ENCODE measurements at regions not wholly inside any gene's neighbourhood (a gene's known extent, or its start where the extent isn't known, plus 50 kb on each side); places are given as distances from the start of the nearest gene placed in this dataset.

DNA sequence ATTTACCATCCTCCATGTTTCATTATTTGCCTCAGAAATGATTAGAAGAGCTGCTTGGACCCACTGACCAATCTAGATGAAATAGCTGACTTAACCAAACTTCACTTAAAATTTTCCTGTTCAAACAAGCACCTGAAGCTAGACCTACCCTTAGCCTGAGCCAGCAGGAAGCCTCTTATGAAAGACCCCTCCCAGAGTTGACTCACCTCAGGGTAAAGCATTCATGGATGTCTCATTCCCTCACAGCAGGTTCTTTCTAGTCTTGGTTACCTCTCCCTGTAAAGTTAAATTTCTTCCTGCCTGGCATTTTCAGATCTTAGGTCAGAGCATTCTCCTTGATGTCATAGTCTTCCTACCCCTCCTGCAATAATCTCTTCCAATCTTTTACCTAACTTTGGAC lies 1209.8 kb downstream of the FLRT2 start:
- H2AFZ ChIP-seq (ENCODE audit: control insufficient read depth, low read depth, low read length), result no peak overlapping the region
- no peaks in the 10 kb centered on the region for H3K27me3 ChIP-seq (replicated peaks in 1 of 2; ENCODE audit: control insufficient read depth in 2 of 2, insufficient read depth in 2 of 2, low read length in 1 of 2)
- no peaks in the 10 kb centered on the region for H3K9me3 ChIP-seq (replicated peaks; ENCODE audit: control insufficient read depth, insufficient read depth, low read length)
- SMC1A ChIA-PET (ENCODE audit: uncharacterized antibody, unreplicated experiment), result interaction anchor here (1.0 to 1.5 kb wide), 4 partner anchors 19 to 50 kb away, joined by 3 to 5 read pairs (median 4); no protein-coding TSS in a partner anchor
- in situ Hi-C loops (cut with MboI), result no loop called here
- CTCF ChIA-PET, result no interaction called here
- intact Hi-C loops (cut with micrococcal nuclease; ENCODE audit: unreplicated experiment), result no loop called here
- H3K9ac ChIP-seq (ENCODE audit: control insufficient read depth, insufficient read depth, low read length), result no peak overlapping the region
- H3K79me2 ChIP-seq (ENCODE audit: control insufficient read depth, insufficient read depth, low read length), result no peaks in the 10 kb centered on the region
- H3K4me3 ChIP-seq, result no peak overlapping the region
- no peaks in the 10 kb centered on the region for H4K20me1 ChIP-seq (ENCODE audit: control insufficient read depth, insufficient read depth)
- no peaks in the 10 kb centered on the region for H3K36me3 ChIP-seq (ENCODE audit: control insufficient read depth in 2 of 2, insufficient read depth in 2 of 2, low read length in 1 of 2)
- no peaks in the 10 kb centered on the region for H3K4me1 ChIP-seq (ENCODE audit: control insufficient read depth, insufficient read depth, low read length)
- ATAC-seq (no peak), DNase-seq (ENCODE audit: low read depth, low spot score) (no peak), FAIRE-seq (no peak)
- POLR2A ChIA-PET, result no interaction called here
- BruUV-seq (replicated peaks), result no TSS peak
- RAD21 ChIA-PET (ENCODE audit: unreplicated experiment), result interaction anchor here (1.3 kb wide), 1 partner anchor 14 kb away, joined by 3 read pairs; no protein-coding TSS in a partner anchor
- H3K27ac ChIP-seq (ENCODE audit: control insufficient read depth, insufficient read depth), result no peak overlapping the region
- no peak overlapping the region for H3K4me2 ChIP-seq (ENCODE audit: control insufficient read depth, insufficient read depth)
- no peak for TF ChIP-seq NFYB (IDR thresholded peaks at IDR 0.05; ENCODE audit: insufficient read depth, low read depth, low read length)
- no peak for TF ChIP-seq NR2C1 (IDR thresholded peaks at IDR 0.05)
- no peak for TF ChIP-seq STAT3 (IDR thresholded peaks at IDR 0.05; ENCODE audit: low read depth, low read length)
- TF ChIP-seq MTA3 (IDR thresholded peaks at IDR 0.05; ENCODE audit: borderline replicate concordance, low read length), result no peak
- TF ChIP-seq BCL11A (IDR thresholded peaks at IDR 0.05; ENCODE audit: low read depth, low read length), result no peak
- TF ChIP-seq, protein P1, sequence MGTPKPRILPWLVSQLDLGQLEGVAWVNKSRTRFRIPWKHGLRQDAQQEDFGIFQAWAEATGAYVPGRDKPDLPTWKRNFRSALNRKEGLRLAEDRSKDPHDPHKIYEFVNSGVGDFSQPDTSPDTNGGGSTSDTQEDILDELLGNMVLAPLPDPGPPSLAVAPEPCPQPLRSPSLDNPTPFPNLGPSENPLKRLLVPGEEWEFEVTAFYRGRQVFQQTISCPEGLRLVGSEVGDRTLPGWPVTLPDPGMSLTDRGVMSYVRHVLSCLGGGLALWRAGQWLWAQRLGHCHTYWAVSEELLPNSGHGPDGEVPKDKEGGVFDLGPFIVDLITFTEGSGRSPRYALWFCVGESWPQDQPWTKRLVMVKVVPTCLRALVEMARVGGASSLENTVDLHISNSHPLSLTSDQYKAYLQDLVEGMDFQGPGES (IDR thresholded peaks at IDR 0.05), result no peak
- TF ChIP-seq, protein P2, sequence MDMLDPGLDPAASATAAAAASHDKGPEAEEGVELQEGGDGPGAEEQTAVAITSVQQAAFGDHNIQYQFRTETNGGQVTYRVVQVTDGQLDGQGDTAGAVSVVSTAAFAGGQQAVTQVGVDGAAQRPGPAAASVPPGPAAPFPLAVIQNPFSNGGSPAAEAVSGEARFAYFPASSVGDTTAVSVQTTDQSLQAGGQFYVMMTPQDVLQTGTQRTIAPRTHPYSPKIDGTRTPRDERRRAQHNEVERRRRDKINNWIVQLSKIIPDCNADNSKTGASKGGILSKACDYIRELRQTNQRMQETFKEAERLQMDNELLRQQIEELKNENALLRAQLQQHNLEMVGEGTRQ (IDR thresholded peaks at IDR 0.05; ENCODE audit: borderline replicate concordance, low read depth, low read length), result no peak
- TF ChIP-seq, protein P3, sequence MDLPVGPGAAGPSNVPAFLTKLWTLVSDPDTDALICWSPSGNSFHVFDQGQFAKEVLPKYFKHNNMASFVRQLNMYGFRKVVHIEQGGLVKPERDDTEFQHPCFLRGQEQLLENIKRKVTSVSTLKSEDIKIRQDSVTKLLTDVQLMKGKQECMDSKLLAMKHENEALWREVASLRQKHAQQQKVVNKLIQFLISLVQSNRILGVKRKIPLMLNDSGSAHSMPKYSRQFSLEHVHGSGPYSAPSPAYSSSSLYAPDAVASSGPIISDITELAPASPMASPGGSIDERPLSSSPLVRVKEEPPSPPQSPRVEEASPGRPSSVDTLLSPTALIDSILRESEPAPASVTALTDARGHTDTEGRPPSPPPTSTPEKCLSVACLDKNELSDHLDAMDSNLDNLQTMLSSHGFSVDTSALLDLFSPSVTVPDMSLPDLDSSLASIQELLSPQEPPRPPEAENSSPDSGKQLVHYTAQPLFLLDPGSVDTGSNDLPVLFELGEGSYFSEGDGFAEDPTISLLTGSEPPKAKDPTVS (IDR thresholded peaks at IDR 0.05; ENCODE audit: low read depth, low read length), result no peak
- no peak for TF ChIP-seq ZNF24 (IDR thresholded peaks at IDR 0.05)
- TF ChIP-seq, protein P4, sequence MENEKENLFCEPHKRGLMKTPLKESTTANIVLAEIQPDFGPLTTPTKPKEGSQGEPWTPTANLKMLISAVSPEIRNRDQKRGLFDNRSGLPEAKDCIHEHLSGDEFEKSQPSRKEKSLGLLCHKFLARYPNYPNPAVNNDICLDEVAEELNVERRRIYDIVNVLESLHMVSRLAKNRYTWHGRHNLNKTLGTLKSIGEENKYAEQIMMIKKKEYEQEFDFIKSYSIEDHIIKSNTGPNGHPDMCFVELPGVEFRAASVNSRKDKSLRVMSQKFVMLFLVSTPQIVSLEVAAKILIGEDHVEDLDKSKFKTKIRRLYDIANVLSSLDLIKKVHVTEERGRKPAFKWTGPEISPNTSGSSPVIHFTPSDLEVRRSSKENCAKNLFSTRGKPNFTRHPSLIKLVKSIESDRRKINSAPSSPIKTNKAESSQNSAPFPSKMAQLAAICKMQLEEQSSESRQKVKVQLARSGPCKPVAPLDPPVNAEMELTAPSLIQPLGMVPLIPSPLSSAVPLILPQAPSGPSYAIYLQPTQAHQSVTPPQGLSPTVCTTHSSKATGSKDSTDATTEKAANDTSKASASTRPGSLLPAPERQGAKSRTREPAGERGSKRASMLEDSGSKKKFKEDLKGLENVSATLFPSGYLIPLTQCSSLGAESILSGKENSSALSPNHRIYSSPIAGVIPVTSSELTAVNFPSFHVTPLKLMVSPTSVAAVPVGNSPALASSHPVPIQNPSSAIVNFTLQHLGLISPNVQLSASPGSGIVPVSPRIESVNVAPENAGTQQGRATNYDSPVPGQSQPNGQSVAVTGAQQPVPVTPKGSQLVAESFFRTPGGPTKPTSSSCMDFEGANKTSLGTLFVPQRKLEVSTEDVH (IDR thresholded peaks at IDR 0.05; ENCODE audit: low read depth, partially characterized antibody), result no peak
- TF ChIP-seq JUNB (IDR thresholded peaks at IDR 0.05), result no peak
- TF ChIP-seq NR2C2 (IDR thresholded peaks at IDR 0.05; ENCODE audit: borderline replicate concordance, control insufficient read depth, insufficient read length, low read depth), result no peak
- TF ChIP-seq, protein P5, sequence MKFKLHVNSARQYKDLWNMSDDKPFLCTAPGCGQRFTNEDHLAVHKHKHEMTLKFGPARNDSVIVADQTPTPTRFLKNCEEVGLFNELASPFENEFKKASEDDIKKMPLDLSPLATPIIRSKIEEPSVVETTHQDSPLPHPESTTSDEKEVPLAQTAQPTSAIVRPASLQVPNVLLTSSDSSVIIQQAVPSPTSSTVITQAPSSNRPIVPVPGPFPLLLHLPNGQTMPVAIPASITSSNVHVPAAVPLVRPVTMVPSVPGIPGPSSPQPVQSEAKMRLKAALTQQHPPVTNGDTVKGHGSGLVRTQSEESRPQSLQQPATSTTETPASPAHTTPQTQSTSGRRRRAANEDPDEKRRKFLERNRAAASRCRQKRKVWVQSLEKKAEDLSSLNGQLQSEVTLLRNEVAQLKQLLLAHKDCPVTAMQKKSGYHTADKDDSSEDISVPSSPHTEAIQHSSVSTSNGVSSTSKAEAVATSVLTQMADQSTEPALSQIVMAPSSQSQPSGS (IDR thresholded peaks at IDR 0.05; ENCODE audit: low read length), result no peak
- TF ChIP-seq, protein P6, sequence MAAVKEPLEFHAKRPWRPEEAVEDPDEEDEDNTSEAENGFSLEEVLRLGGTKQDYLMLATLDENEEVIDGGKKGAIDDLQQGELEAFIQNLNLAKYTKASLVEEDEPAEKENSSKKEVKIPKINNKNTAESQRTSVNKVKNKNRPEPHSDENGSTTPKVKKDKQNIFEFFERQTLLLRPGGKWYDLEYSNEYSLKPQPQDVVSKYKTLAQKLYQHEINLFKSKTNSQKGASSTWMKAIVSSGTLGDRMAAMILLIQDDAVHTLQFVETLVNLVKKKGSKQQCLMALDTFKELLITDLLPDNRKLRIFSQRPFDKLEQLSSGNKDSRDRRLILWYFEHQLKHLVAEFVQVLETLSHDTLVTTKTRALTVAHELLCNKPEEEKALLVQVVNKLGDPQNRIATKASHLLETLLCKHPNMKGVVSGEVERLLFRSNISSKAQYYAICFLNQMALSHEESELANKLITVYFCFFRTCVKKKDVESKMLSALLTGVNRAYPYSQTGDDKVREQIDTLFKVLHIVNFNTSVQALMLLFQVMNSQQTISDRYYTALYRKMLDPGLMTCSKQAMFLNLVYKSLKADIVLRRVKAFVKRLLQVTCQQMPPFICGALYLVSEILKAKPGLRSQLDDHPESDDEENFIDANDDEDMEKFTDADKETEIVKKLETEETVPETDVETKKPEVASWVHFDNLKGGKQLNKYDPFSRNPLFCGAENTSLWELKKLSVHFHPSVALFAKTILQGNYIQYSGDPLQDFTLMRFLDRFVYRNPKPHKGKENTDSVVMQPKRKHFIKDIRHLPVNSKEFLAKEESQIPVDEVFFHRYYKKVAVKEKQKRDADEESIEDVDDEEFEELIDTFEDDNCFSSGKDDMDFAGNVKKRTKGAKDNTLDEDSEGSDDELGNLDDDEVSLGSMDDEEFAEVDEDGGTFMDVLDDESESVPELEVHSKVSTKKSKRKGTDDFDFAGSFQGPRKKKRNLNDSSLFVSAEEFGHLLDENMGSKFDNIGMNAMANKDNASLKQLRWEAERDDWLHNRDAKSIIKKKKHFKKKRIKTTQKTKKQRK (IDR thresholded peaks at IDR 0.05; ENCODE audit: low read depth, low read length), result no peak
